GM12878 (cell line): ENCODE measurements at regions not wholly inside any gene's neighbourhood (a gene's known extent, or its start where the extent isn't known, plus 50 kb on each side); places are given as distances from the start of the nearest gene placed in this dataset.

Source experiments
- CREB1 ChIP-seq: IDR thresholded peaks from 2 replicates; pipeline ENCODE4 v1.6.1; 2012; ENCODE audit warnings: low read depth, mild to moderate bottlenecking, inconsistent platforms
- ESRRA ChIP-seq: IDR thresholded peaks from 2 replicates; pipeline ENCODE4 v1.6.1; 2012; ENCODE audit warnings: mild to moderate bottlenecking, low read length, improper control_type of control experiment
- MAX ChIP-seq: IDR thresholded peaks from 2 replicates; pipeline ENCODE4 v1.6.1; 2012; ENCODE audit warnings: low read depth, low read length, improper control_type of control experiment
- REST ChIP-seq: IDR thresholded peaks from 2 replicates; pipeline ENCODE4 v1.6.1; 2012; ENCODE audit warnings: mild to moderate bottlenecking, low read depth, low read length

GRCh38 chr20:54362283-54362682 lies 113.1 kb upstream of the DOK5 start:
- TF ChIP-seq REST (no peak), MAX (no peak), ESRRA (no peak), CREB1 (no peak)
